ENCODE measurements at regions not wholly inside any gene's neighbourhood (a gene's known extent, or its start where the extent isn't known, plus 50 kb on each side); places are given as distances from the start of the nearest gene placed in this dataset.

DNA sequence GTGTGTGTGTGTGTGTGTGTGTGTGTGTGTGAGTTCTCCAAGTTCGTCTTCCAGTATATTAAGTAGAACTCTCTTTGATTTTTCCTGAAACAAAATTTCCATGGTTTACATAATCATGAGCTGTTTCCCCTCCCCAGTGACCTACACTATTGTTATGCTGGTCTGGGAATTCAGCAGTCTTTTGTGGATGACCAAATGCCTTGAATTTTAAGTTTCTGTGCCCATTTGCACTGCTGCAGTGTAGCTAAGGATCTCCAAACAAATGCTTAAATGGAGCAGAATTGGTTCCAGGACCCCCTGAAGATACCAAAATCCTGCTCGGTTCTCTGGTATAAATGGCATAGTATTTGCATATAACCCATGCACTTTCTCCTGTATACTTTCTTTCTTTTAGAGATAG is 77.2 kb upstream of the SLC34A2 start:
- no peak for DNase-seq (ENCODE audit: low spot score)

DNA sequence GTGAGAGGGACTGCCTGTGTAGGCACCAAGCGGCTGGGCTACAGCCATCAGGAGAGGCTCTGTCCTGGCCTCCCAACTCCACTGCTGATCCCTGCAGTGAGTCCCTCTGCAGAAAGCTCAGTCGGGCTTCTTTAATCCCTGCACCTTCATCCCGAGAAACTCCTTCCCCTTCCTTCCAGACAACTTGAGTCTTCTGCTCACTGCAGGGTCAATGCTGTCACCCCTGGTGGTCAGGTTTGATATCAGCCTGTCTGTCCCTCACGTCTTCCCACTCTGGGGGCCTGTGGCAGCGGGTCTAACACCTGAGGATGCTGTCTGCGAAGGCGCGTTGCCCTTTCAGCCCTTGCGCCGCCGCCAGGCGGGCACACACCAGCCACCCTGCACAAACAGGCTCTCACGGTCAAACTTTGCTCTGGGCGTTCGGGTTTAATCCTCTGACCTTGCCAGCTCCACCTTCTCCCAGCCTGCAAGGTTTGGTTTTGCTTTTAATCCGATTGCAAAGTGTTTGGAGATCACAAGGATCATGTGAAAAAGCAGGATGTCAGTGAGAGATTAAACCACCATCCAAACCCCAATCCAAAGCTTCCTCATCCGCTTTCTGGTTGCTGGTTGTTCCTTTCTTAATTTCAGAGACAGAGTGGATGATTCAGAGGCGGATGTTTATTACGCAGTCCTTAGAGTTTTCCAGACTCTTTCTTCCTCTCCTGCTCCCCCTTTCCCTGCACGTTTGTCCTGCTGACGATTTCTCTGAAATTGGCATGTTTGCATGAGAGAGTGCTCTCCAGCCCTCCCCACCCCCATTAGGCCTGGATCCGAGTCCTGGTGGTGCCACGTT is 74.8 kb upstream of the SLC34A2 start:
- DNase-seq (ENCODE audit: low spot score) = peak; percentile 54

DNA sequence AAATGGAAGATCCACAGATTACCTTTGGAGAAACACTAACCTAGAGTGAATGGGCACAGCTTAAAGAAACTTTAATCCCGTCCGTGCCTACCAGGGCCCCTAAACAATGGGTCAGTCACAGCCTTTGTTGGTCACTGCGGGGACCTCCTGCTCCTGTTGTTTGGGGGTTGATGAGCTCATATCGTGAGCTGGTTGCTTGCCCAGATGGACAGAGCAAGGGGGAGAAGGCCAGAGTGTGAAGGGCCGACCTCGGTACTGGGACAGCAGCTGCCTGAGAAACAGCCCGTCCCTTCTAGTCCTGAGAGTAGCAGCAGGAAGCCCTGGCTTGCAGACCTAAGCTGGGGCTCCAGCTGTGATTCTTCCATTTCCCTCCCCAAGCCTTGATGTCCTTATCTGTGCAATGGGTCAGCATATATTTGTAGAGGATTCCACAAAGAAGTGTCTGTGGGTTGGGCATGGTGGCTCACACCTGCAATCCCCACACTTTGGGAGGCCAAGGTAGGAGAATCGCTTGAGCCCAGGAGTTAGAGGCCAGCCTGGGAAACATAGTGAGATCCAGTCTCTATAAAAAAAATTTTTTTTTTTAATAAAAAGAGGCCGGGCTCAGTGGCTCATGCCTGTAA is 69.6 kb upstream of the SLC34A2 start:
- peak; percentile 67 for DNase-seq (ENCODE audit: low spot score)

DNA sequence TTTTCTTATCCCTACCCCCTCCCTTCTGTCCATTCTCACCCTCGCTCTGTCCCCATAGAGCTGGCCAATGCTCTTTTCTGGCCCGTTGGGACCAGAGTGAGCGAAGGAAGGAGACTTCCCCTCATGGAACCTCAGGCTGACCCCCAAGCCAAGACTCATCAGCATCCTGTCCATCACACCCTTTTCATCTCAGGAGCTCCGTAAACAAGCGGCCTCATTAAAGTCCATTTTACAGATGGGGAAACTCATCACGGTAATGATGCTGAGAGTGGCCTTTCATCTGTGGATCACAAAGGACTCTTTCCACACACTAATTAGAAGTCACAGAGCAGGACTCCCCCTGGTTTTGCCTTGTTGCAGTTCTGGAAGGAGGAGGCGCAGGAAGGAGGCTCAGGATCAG is 67.4 kb upstream of the SLC34A2 start:
- no peak for DNase-seq (ENCODE audit: low spot score)

DNA sequence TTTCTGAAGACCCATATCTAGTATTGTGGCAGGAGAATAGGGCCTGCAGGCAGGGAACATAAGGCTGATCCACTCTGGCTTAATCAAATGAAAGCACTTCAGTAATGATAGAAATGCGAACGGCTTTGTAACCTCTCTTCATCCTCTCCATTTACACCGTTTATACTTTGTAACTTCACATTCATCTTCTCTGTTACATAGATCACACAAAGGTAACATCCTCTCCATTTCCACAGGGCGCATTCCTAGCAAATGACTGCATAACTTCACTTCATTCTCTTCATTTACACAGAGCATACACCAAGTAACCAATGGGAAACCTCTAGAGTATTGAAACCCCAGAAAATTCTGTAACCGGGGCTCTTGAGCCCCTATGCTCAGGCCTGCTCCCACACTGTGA is 65.5 kb upstream of the SLC34A2 start:
- DNase-seq (ENCODE audit: low spot score) = no peak

DNA sequence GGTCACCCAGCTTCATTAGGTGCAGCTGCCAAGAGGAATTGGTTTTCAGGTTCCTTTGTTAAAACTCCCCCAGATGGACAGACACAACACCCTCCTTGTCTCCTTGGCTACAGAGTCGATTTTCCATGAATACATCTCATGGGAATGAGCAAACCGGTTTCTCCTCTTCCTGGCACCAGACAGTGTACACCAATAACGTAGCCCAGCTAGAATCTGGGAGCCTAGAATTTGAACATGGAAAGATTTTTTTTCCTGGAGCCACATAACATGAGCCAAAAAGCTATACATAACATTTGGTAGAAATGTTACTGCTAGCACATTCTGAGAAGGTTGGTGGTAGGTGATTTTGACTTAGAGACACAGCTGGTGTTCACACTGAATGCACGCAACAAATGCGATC is 62.9 kb upstream of the SLC34A2 start:
- DNase-seq (ENCODE audit: low spot score) = no peak
